Raji (cell line): ENCODE measurements at regions not wholly inside any gene's neighbourhood (a gene's known extent, or its start where the extent isn't known, plus 50 kb on each side); places are given as distances from the start of the nearest gene placed in this dataset.

Source experiments
- POLR2A ChIP-seq: IDR thresholded peaks from 2 replicates; pipeline ENCODE4 v1.6.1; 2011; ENCODE audit warnings: low read depth, low read length, control low read depth; ENCODE audit not compliant: insufficient read depth

DNA sequence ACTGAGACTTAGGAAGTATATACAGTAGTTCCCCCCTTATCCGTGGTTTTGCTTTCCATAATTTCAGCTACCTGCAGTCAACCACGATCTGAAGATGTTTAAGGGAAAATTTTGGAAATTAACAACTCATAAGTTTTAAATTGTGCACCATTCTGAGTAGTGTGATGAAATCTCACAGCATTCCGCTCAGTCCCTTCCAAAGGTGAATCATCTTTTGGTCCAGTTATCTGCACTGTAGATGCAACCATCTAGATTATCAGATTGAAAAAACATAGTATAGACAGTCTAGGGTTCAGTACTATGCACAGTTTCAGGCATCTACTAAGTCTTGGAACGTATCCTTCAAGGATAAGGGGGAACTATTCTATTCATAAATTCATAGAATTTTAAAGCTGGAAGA, 109.0 kb downstream of the ANXA3 start:
- no peak for TF ChIP-seq POLR2A

GRCh38 chr4:78661086-78661690, 109.6 kb downstream of the ANXA3 start:
- TF ChIP-seq POLR2A: no peak

- no peak for TF ChIP-seq POLR2A
Observed at GRCh38 chr4:78661921-78662521, 110.5 kb downstream of the ANXA3 start.

- no peak for TF ChIP-seq POLR2A
Observed at GRCh38 chr4:78662658-78663057, 111.1 kb downstream of the ANXA3 start.

DNA sequence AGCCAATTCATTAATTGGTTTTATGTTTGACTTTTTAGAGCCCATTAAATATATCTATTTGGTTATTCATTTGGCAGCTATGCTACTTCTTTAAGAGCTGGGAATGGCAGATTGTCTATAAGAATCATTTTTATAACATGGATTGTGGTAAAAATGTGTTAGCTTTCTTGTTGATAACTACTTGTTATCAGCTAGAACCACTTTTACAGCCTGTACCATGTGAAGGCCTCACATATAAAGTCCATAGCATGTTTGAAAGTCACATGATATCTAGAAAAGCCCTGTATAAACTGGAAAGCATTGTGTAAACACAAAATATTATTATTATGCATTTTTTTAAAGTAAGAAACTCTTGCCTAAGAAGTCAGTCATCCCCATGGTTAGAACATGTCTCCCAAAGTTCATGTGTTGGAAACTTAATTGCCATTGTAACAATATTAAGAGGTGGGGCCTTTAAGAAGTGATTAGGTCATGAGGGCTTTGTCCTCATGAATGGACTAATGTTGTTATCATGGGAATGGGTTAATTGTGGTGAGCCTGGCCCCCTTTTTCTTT, 110.9 kb upstream of the BMP2K start:
- no peak for TF ChIP-seq POLR2A

- no peak for TF ChIP-seq POLR2A
Observed at GRCh38 chr4:78666830-78667258, 109.3 kb upstream of the BMP2K start.

DNA sequence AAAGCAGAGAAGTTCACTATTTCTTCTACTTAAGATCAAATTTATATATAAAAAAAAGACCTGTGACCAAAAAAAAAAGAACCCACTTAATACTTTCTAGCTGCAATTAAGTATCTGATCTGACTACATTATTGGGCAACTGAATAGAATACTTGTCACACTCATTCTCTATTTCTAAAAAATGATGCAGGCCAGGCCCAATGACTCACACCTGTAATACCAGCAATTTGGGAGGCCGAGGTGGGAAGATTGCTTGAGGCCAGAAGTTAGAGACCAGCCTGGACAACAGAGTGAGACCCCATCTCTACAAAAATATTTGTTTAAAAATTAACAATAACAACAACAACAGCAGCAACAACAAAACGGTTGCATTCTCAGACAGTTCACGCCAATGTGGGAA, 108.8 kb upstream of the BMP2K start:
- TF ChIP-seq POLR2A: no peak

DNA sequence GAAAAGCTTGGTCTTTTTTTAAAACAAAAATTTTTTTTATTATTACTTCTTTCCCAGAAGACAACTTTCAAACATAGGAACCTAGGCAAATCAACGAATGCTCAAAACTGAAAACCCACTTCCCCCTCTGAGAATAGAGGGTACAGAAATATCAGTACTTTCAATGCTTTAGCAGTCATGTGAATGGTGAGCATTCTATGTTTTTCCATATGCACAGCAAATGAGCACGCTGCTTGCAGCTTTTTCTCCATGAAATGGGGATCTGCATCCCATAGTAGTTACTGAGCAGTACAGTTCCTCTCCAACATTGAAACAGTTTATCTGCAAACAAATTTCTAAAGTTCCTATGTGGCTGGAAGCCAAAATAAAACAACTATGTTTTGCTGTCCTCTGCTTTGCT, 108.4 kb upstream of the BMP2K start:
- no peak for TF ChIP-seq POLR2A

- TF ChIP-seq POLR2A: no peak
Observed at GRCh38 chr4:78669453-78669852, 106.7 kb upstream of the BMP2K start.

GRCh38 chr4:78671903-78672815, 104.0 kb upstream of the BMP2K start:
- TF ChIP-seq POLR2A: no peak

DNA sequence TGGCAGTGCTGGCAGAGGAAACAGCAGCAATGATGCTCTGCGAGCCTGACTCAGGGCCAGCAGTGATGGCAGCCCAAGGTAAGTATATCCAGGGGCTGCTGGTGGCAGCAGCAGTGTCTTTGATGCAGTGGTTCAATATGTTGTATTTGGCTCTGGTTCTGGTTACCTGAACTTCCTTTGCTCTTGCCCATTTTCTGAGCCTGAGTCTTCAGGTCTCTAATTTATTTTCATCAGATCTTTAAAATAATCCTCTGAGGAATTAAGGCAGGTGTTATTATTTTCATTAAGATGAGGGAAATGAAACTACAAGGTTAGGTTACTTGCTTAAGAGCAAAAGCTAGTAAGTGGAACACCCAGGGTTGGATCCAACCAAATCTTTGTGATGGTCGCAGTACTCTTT, 102.8 kb upstream of the BMP2K start:
- no peak for TF ChIP-seq POLR2A

GRCh38 chr4:78675325-78675724, 100.8 kb upstream of the BMP2K start:
- TF ChIP-seq POLR2A: no peak

GRCh38 chr4:78682070-78682469, 94.1 kb upstream of the BMP2K start:
- no peak for TF ChIP-seq POLR2A

GRCh38 chr4:78683352-78683751, 92.8 kb upstream of the BMP2K start:
- no peak for TF ChIP-seq POLR2A

DNA sequence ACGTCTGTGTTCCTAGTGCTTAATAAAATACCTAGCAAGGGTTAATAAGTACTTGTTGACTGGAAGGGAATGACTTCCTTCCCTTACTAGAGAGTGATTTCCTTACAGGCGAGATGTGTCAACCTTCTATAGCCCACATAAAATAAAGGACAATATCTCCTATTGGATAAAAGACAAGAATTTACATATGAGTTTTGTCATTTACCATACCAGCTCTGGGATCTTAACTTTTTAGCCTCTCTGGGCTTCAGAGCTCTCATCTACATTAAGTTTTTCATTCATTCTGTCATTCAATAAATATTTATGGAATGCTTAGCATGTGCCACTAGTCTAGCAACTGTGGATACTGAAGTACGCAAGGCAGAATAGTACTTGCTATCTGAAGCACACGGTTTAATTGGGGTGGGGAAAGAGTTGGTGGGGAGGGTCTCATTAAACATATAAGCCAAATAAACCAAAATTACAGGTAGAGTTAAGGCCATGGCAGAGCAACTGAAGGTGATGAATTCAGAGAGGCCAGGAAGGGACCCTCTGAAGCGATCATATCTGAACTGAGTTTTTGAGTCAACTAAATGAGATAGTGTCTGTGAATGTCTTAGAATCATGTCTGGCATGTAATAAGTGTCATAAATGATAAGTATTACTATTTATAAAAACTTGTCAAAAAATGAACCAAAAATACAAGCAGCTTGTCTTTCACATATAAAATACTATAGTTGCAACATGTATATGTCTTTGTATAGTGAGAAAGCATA, 91.6 kb upstream of the BMP2K start:
- TF ChIP-seq POLR2A: no peak
